K562 (cell line): ENCODE measurements at regions not wholly inside any gene's neighbourhood (a gene's known extent, or its start where the extent isn't known, plus 50 kb on each side); places are given as distances from the start of the nearest gene placed in this dataset.

Experiments
- ATAC-seq: fragments of 200-7000 bp; cut with Tn5 transposase; 3 replicates; pipeline ENCODE4 v1.9.1; 2020; ENCODE audit warnings: moderate library complexity
- BruUV-seq: library from RNA; stranded (reverse); fragments of 400-500 nt; replicated peaks from 2 replicates; lab custom pipeline; 2021; lab: Mats Ljungman, UMichigan
- CTCF ChIA-PET: fragments of 300-600 bp; formaldehyde crosslinking; extraction: SDS; loops from one replicate; lab custom pipeline; 2021; ENCODE audit warnings: low intra/inter-chr PET ratio; lab: Yijun Ruan, JAX
- POLR2A ChIA-PET: fragments of 300-600, 350-650 bp; sonication (Branson Sonifier 250); formaldehyde crosslinking; extraction: SDS; loops from one replicate; lab custom pipeline; 2021; ENCODE audit warnings: antibody characterized with exemption, inconsistent platforms; lab: Yijun Ruan, JAX
- DNase-seq, 4 experiments: peaks; one replicate each; pipeline versions ENCODE4 v3.0.0 to v3.0.0-alpha.2; 2011 to 2018; ENCODE audit warnings: low spot score in 3 of 4, mixed read lengths in 3 of 4; ENCODE audit errors: extremely low read depth in 1 of 4
- FAIRE-seq: peaks from 2 replicates; lab custom pipeline; 2011; peaks lifted over from hg19 to GRCh38; lab: Jason Lieb, UNC
- H2AFZ ChIP-seq: 2 replicates; pipeline ENCODE4 v1.6.0; 2011; ENCODE audit warnings: low read depth, low read length, control low read depth, inconsistent platforms
- H3K27ac ChIP-seq: fragments of 200-600 bp; 3 replicates; pipeline ENCODE4 v1.8.0; 2011; ENCODE audit warnings: low read depth, mild to moderate bottlenecking, control low read depth, inconsistent platforms, low read length, moderate library complexity, mixed read lengths; ENCODE audit errors: extremely low read depth
- H3K27me3 ChIP-seq, 2 experiments: fragments of 300-600 bp in 1 of 2; 2 replicates in 1 of 2; 3 replicates in 1 of 2; pipeline versions ENCODE4 v1.6.0 to v1.8.0; 2011; ENCODE audit warnings: inconsistent platforms in 2 of 2, low read length in 2 of 2, mild to moderate bottlenecking in 1 of 2, mixed read lengths in 1 of 2, moderate library complexity in 1 of 2; ENCODE audit not compliant: control insufficient read depth in 2 of 2, insufficient read depth in 2 of 2
- H3K36me3 ChIP-seq: fragments of 300-600 bp; 3 replicates; pipeline ENCODE4 v1.8.0; 2011; ENCODE audit warnings: mild to moderate bottlenecking, low read length, inconsistent platforms; ENCODE audit not compliant: control insufficient read depth, insufficient read depth
- H3K4me1 ChIP-seq, 2 experiments: fragments of 200-600 bp in 1 of 2; replicated peaks in 1 of 2; 2 replicates in 1 of 2; 3 replicates in 1 of 2; pipeline versions ENCODE4 v1.5.1 to v1.8.0; 2011; ENCODE audit warnings: inconsistent platforms in 2 of 2, low read length in 2 of 2, mild to moderate bottlenecking in 1 of 2, mixed read lengths in 1 of 2, moderate library complexity in 1 of 2; ENCODE audit not compliant: control insufficient read depth in 2 of 2, insufficient read depth in 2 of 2
- H3K4me2 ChIP-seq: 2 replicates; pipeline ENCODE4 v1.6.1; 2011; ENCODE audit warnings: low read length, control low read depth, inconsistent platforms, mixed read lengths; ENCODE audit not compliant: insufficient read depth
- H3K4me3 ChIP-seq: fragments of 200-600 bp; sonication (generic), shearing (Covaris generic); 2 replicates; pipeline ENCODE4 v1.5.1; 2016; ENCODE audit warnings: control low read depth, inconsistent platforms
- H3K79me2 ChIP-seq: fragments of 200-600 bp; 3 replicates; pipeline ENCODE4 v1.8.0; 2011; ENCODE audit warnings: low read length, inconsistent platforms; ENCODE audit not compliant: control insufficient read depth, insufficient read depth
- H3K9ac ChIP-seq, 2 experiments: 2 replicates each; pipeline versions ENCODE4 v1.6.0 to v1.6.1; 2011; ENCODE audit warnings: low read depth in 2 of 2, low read length in 2 of 2, control low read depth in 1 of 2, inconsistent platforms in 1 of 2, mild to moderate bottlenecking in 1 of 2, mixed read lengths in 1 of 2; ENCODE audit not compliant: insufficient read depth in 1 of 2
- H3K9me1 ChIP-seq: one replicate; pipeline ENCODE4 v1.6.0; 2011; ENCODE audit warnings: inconsistent platforms, mild to moderate bottlenecking, low read length, moderate library complexity; ENCODE audit not compliant: control insufficient read depth, insufficient read depth
- H3K9me3 ChIP-seq: replicated peaks from 2 replicates; pipeline ENCODE4 v1.5.1; 2011; ENCODE audit warnings: low read depth, low read length, inconsistent platforms; ENCODE audit not compliant: control insufficient read depth, insufficient read depth
- H4K20me1 ChIP-seq: replicated peaks from 2 replicates; pipeline ENCODE4 v1.6.1; 2011; ENCODE audit warnings: low read length, inconsistent platforms, mixed read lengths; ENCODE audit not compliant: control insufficient read depth, insufficient read depth
- BMI1 ChIP-seq: fragments of 150-350 bp; IDR thresholded peaks from 2 replicates; pipeline ENCODE4 v1.6.1; 2014; ENCODE audit warnings: low read length
- C11orf30 ChIP-seq: fragments of 450-650 bp; IDR thresholded peaks from 2 replicates; pipeline ENCODE4 v1.6.1; 2016; ENCODE audit warnings: low read depth, mild to moderate bottlenecking
- DACH1 ChIP-seq: fragments of 450-650 bp; IDR thresholded peaks from 2 replicates; pipeline ENCODE4 v1.6.1; 2018; ENCODE audit not compliant: partially characterized antibody
- GABPB1 ChIP-seq: sonication (generic); formaldehyde crosslinking; IDR thresholded peaks from 2 replicates; pipeline ENCODE4 v1.8.0; 2022; ENCODE audit warnings: mild to moderate bottlenecking, missing genetic modification reagents
- HMGN3 ChIP-seq: IDR thresholded peaks from 2 replicates; pipeline ENCODE4 v1.6.1; 2011; ENCODE audit warnings: borderline replicate concordance, low read depth, mild to moderate bottlenecking, mixed read lengths, low read length; ENCODE audit not compliant: insufficient read length; ENCODE audit errors: extremely low read depth
- HNRNPH1 ChIP-seq: fragments of 200-400 bp; formaldehyde crosslinking; optimal IDR thresholded peaks from 2 replicates; pipeline ENCODE3; 2017; ENCODE audit warnings: low read depth, mild to moderate bottlenecking, low read length, moderate library complexity
- PYGO2 ChIP-seq: fragments of 450-650 bp; IDR thresholded peaks from 2 replicates; pipeline ENCODE4 v1.6.1; 2016; ENCODE audit warnings: mild to moderate bottlenecking, missing genetic modification characterization, moderate library complexity, missing compliant biosample characterization
- RBFOX2 ChIP-seq: fragments of 200-400 bp; formaldehyde crosslinking; IDR thresholded peaks from 2 replicates; pipeline ENCODE4 v1.6.1; 2017; ENCODE audit warnings: low read depth, mild to moderate bottlenecking, low read length, moderate library complexity
- ZNF436 ChIP-seq: fragments of 250-450, 450-650 bp; sonication (Bioruptor Pico); formaldehyde crosslinking; IDR thresholded peaks from 2 replicates; pipeline ENCODE4 v1.7.0; 2020; ENCODE audit warnings: mild to moderate bottlenecking
- whole genome bisulfite sequencing: fragments of 100-300 bp; shearing (Covaris generic); methylation state at CpG from one replicate; pipeline ENCODE4 v1.1.6; 2016; ENCODE audit warnings: low coverage, mixed read lengths; ENCODE audit not compliant: insufficient coverage; ENCODE audit errors: missing lambda C conversion rate; 5-methylcytosine and 5-hydroxymethylcytosine counted together
- in situ Hi-C: fragments of 300-500 bp; cut with MboI; formaldehyde crosslinking; loops from 4 replicates; pipeline ENCODE4 v1.15.0; 2018; ENCODE audit warnings: inconsistent platforms, mixed read lengths
- intact Hi-C: fragments of 100-400 bp; cut with micrococcal nuclease; formaldehyde crosslinking; loops from 2 replicates; pipeline ENCODE4 v1.14.2; 2022

- Histone ChIP-seq H3K4me2 (no peak overlapping the region), H3K79me2 (no peaks in the 10 kb centered on the region), H3K36me3 (no peaks in the 10 kb centered on the region), H3K27me3 (no peaks in the 10 kb centered on the region), H3K9me3 (no peaks in the 10 kb centered on the region), H3K9me1 (no peaks in the 10 kb centered on the region), H3K9ac (no peak overlapping the region), H3K27ac (no peak overlapping the region), H3K4me3 (no peak overlapping the region), H3K4me1 (no peaks in the 10 kb centered on the region), H2AFZ (no peak overlapping the region; the same call in 1 of the 2 replicates), H4K20me1 (no peaks in the 10 kb centered on the region)
- in situ Hi-C loops (no loop called here), intact Hi-C loops (no loop called here)
- no peak for TF ChIP-seq BMI1
- no peak for TF ChIP-seq PYGO2 (tag)
- no peak for TF ChIP-seq ZNF436
- TF ChIP-seq HNRNPH1, result no peak
- TF ChIP-seq C11orf30, result no peak
- TF ChIP-seq RBFOX2, result no peak
- no peak for TF ChIP-seq DACH1
- no peak for TF ChIP-seq HMGN3
- no peak for TF ChIP-seq GABPB1 (CRISPR knock-in tag)
- CTCF ChIA-PET, result no interaction called here
- DNase-seq (no peak), FAIRE-seq (no peak), ATAC-seq (no peak)
- POLR2A ChIA-PET, result interaction anchor here (0.7 kb wide), 1 partner anchor 65 kb away, joined by 3 read pairs; no protein-coding TSS in a partner anchor
- no TSS peak for BruUV-seq
- 2% methylated on average over 9 of the region's 9 CpGs for WGBS
Observed at GRCh38 chr1:221937155-221937953, 195.5 kb upstream of the DUSP10 start.
